ENCODE measurements at regions not wholly inside any gene's neighbourhood (a gene's known extent, or its start where the extent isn't known, plus 50 kb on each side); places are given as distances from the start of the nearest gene placed in this dataset.

DNA sequence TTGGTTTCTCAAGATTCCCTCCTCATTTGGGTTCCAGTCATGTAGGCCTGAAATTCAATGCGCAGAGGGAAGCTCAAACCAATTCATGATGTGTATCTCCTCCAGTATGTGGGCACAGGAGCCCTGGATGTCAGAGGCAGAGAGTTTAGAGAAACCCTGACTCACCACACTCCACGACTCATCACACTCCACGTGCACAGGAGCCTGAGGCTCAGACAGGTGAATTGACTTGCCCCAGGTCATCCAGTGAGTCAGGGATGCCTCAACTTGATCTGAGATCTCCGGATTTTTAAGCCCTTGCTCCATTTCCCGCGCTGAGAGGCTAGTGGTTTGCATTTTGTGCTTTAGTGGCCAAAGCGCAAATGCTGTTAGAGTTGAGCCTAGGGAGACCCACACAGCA, 183.9 kb downstream of the HAPSTR1 start:
- no peak for TF ChIP-seq CTCF (IDR thresholded peaks at IDR 0.05; ENCODE audit: unreplicated experiment in 3 of 3)
- Mint-ChIP-seq H3K27ac (no peak overlapping the region), H3K4me1 (no peaks in the 10 kb centered on the region), H3K4me3 (no peak overlapping the region), H3K36me3 (ENCODE audit: low read depth) (no peaks in the 10 kb centered on the region), H3K9me3 (no peaks in the 10 kb centered on the region), H3K27me3 (ENCODE audit: low read depth) (peaks cover 10% of the 10 kb centered on the region)

- TF ChIP-seq CTCF (IDR thresholded peaks at IDR 0.05; ENCODE audit: unreplicated experiment in 3 of 3): no peak
- no peaks in the 10 kb centered on the region for H3K9me3 Mint-ChIP-seq
- H3K36me3 Mint-ChIP-seq (ENCODE audit: low read depth): no peaks in the 10 kb centered on the region
- H3K4me3 Mint-ChIP-seq: no peak overlapping the region
- H3K27ac Mint-ChIP-seq: no peak overlapping the region
- H3K4me1 Mint-ChIP-seq: no peaks in the 10 kb centered on the region
- H3K27me3 Mint-ChIP-seq (ENCODE audit: low read depth): peaks cover 10% of the 10 kb centered on the region
Measured at GRCh38 chr16:9275816-9276354, 184.4 kb downstream of the HAPSTR1 start.

DNA sequence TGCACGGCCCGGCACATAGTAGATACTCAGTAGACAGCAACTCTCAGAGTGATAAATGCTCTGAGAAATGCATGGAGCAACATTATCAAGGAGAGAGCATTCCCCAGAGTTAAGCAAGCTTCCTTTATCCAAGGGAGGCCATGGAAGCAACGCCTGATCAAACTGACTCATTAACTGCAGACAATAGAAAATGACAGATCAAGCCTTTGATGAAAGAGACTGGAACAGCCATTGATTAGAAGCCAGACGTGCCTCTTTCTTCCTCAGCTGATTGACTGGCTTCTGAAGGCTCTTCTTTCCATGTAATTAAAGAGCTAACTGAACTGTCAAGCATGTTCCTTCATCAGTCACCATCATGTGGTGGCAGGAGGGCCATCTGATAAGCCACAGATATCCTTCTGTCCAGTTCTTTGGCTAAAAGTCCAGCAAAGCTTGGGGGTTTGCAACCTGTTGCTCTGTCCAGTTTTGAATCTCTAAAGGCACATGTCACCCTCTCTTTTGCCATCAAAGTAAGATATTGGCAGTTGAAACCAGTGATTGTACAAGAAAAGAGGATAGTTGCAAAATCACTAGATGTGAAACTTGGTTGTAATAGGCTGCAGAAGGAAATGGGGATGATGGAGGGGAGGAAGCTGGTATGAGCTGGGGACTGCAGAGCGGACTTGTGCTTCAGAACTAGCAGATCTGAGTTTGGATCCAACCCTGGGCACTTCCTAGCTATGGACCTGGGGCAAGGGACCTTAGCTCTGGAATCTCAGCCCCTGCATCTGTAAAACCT, 188.0 kb downstream of the HAPSTR1 start:
- Mint-ChIP-seq H3K4me3 (no peak overlapping the region), H3K4me1 (no peaks in the 10 kb centered on the region), H3K9me3 (no peaks in the 10 kb centered on the region), H3K27ac (no peak overlapping the region), H3K27me3 (ENCODE audit: low read depth) (peaks cover 16% of the 10 kb centered on the region), H3K36me3 (ENCODE audit: low read depth) (no peaks in the 10 kb centered on the region)
- no peak for TF ChIP-seq CTCF (IDR thresholded peaks at IDR 0.05; ENCODE audit: unreplicated experiment in 3 of 3)

DNA sequence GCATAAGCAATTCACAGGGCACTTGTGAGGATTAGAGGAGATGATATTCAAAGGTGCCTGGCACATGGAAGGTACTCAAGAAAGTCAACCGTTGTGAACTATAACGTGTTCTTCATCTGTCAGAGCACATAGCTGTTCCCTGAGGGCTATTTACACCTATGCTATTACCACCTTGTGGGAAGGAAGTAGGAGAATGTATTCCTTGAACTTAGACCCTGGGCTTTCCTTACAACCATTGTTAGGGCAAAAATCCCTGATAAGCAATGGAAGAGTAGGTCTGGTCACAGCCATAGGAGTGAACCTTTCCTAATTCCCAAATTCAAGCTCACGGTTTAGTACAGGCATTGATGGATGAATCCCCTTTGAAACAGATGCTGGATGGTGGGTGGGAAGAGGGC, 188.6 kb downstream of the HAPSTR1 start:
- Mint-ChIP-seq H3K9me3 (no peaks in the 10 kb centered on the region), H3K36me3 (ENCODE audit: low read depth) (no peaks in the 10 kb centered on the region), H3K27ac (no peak overlapping the region), H3K4me1 (no peaks in the 10 kb centered on the region), H3K27me3 (ENCODE audit: low read depth) (peaks cover 16% of the 10 kb centered on the region), H3K4me3 (no peak overlapping the region)
- no peak for TF ChIP-seq CTCF (IDR thresholded peaks at IDR 0.05; ENCODE audit: unreplicated experiment in 3 of 3)

- Mint-ChIP-seq H3K9me3 (peaks cover 2% of the 10 kb centered on the region), H3K4me1 (no peaks in the 10 kb centered on the region), H3K27ac (no peak overlapping the region), H3K27me3 (ENCODE audit: low read depth) (peaks cover 7% of the 10 kb centered on the region), H3K4me3 (no peak overlapping the region), H3K36me3 (ENCODE audit: low read depth) (no peaks in the 10 kb centered on the region)
- TF ChIP-seq CTCF (IDR thresholded peaks at IDR 0.05; ENCODE audit: unreplicated experiment in 3 of 3): no peak
Measured at GRCh38 chr16:9286930-9287329, 195.5 kb downstream of the HAPSTR1 start.

- H3K27me3 Mint-ChIP-seq (ENCODE audit: low read depth): peaks cover 5% of the 10 kb centered on the region
- H3K36me3 Mint-ChIP-seq (ENCODE audit: low read depth): no peaks in the 10 kb centered on the region
- no peak for TF ChIP-seq CTCF (IDR thresholded peaks at IDR 0.05; ENCODE audit: unreplicated experiment in 3 of 3)
- no peaks in the 10 kb centered on the region for H3K9me3 Mint-ChIP-seq
- H3K4me3 Mint-ChIP-seq: no peak overlapping the region
- H3K27ac Mint-ChIP-seq: peak overlapping the region; percentile 86 to 90 (median 87)
- H3K4me1 Mint-ChIP-seq: peaks cover 7% of the 10 kb centered on the region
Measured at GRCh38 chr16:9296271-9296590, 204.8 kb downstream of the HAPSTR1 start.
